ENCODE measurements at regions not wholly inside any gene's neighbourhood (a gene's known extent, or its start where the extent isn't known, plus 50 kb on each side); places are given as distances from the start of the nearest gene placed in this dataset.

- TF ChIP-seq CTCF (IDR thresholded peaks at IDR 0.05; ENCODE audit: low read depth, low read length) (no peak), EZH2phosphoT487 (IDR thresholded peaks at IDR 0.05; ENCODE audit: low read depth) (no peak)
Measured at GRCh38 chr2:238601433-238602222, 174.9 kb downstream of the ASB1 start.
